Middle frontal gyrus (tissue), 1 donor: ENCODE measurements at regions not wholly inside any gene's neighbourhood (a gene's known extent, or its start where the extent isn't known, plus 50 kb on each side); places are given as distances from the start of the nearest gene placed in this dataset.
"Not testable (repeated sequence)": the region's sequence is repeated elsewhere in the genome, so short reads cannot be mapped to it uniquely, and the experiment has no call there.

Experiments used
- DNase-seq: peaks from one replicate; pipeline ENCODE4 v3.0.0-alpha.2; 2015; ENCODE audit warnings: low spot score; ENCODE audit errors: extremely low spot score

DNA sequence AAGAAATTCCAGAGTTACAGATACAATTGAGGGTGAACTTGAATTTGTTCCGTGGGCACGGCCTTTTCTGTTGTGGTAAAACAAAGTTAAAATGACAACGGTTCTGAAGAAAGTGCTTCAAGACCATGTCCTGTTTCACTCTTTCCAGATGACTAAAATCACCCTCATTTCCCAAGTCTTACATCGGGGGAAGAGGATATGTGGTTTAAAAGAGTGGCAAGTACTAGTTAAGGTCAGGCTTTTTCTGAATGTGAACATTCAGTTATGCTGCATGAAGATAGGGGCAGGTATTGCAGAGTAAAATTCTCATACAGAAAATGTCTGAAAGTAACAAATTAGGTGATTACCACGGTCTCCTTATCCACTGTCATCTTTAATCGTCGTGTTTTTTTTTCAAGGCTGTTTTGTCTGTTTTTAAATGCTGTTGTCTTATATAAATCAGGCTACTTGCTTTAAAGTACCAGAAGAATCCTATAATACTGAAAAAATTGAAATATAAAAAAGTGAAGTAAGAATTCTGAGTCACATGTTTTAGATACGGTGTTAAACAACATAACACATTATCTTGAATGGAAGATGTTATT is 236.6 kb upstream of the PLGLB2 start:
- DNase-seq = not testable (repeated sequence)

DNA sequence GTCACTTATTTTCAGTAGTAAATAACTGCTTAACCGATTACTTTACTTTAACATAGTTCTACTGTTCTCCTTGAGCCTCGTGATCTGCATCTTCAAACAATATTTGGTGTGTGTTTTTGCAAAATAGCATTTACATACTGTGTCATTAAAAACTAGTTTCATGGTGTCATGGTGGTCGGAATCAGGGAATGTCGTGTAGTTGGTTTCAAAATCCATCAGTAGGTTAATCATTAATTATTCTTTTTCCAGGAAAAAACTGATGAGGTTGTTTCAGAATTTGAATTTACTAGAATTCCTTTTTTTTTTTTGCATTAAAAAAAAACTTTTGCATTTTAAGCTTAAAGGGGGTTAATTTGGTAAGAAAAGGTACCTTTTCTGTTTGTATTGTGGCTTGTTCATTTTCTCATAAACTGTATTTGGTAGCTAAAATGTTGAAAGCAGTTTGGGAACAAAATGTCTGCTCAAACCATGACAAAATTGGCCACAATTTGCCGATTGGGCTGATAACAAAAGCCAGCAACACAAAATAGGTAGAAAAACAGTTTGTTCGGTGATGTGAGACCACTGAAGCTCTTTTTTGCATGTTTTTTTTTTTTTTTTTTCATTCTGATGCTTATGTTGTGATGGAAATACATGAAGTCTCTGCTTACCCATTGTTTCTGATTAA is 234.9 kb upstream of the PLGLB2 start:
- not testable (repeated sequence) for DNase-seq

DNA sequence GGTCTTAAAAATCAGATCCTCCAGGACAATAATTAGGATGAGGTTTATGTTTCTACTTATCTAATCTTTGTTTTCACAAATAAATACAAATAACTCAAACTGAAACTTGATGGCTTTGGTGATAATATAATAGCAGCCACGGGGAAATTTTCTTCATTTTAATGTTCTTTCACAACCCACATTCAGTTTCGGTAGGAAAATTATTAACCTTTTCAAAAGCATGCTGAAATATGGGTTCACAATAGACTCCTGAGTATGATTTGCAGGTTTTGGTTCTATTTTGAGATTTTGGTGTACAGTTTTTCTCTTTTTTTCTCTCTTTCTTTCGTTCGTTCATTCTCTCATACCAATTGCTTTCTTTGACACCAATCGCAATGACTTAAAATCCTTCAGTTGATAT is 233.9 kb upstream of the PLGLB2 start:
- not testable (repeated sequence) for DNase-seq

DNA sequence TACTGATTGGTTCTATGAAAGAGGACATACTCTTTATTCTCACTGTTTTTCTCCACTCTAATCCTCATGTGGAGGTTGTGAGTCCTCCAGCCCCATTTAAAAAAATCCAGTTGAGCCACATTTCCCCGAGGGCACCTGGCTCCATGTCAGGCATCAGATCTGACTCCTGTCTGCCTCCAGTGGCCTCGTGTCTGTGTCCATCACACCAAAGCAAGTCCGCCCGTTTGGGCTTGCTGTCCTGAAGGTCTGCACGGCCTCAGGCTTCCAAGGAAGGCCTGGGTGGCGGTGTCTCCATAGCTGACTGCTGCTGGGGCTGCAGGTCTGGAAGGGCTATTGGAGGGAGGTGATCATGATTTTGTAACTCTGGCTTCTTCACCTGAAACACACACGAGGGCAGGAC is 233.4 kb upstream of the PLGLB2 start:
- not testable (repeated sequence) for DNase-seq

DNA sequence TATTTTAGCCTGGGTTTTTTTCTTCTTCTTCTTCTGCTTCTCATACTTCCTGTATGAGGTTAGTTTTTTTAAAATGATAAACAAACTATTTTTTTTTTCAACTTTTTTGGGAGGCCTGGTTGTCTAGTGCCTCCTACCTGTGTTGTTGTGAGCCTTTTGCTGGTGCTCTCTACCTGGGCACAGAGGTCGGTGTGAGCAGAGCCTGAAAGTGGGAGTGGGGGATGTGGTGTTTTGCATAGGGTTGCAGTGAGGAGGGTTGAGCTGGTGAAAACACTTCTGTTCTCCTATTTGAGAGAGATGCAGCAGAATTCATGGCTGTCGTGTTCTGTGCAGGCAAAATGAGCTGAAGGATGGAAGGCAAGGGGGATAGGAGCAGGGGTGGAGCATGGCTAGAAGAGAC is 232.7 kb upstream of the PLGLB2 start:
- DNase-seq = not testable (repeated sequence)

DNA sequence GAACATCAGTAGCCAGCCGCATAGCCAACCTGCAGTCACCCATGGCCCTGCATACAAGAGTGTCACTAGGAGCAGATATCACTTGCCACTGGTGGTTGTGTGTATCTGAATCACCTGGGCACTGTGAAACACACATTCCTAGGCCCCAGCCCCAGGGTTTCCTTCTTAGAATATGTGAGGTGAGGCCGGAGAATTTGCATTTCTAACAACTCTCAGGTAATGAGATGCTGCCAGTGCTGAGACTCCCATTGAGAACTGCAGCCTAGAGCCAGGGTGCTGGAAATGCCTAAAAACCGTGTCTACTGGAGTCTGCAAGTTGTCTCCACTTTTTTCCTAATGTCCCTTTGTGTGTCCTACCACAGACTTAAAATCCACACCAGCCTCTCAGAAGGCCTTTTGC is 232.0 kb upstream of the PLGLB2 start:
- DNase-seq = not testable (repeated sequence)

DNA sequence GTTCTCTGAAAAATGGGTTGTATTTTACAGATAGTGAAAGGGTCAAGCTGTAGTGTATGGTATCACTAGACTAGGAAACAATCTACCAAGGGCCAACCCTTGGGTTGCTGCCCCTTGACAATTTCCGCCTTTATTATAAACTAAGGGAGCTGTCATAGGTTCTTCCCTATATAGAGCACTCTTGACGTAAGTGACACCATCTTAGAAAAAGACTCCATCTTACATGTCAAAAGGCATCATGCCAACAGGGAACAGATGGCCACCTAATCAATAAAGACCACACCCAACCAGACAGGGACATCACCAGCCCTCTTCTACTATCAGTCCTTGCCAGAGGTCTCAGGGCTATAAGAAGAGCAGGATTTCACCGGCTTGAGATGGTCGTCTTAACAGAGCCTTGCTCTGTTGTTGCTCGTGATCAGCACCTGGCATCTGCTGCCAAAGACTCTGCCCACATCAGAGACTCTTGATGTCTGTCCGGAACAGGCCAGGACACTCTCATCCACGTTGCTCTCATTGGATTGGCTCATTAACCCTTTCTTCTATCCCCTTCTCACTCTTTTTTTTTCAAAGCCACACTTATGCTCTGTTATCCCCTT is 231.4 kb upstream of the PLGLB2 start:
- not testable (repeated sequence) for DNase-seq

DNA sequence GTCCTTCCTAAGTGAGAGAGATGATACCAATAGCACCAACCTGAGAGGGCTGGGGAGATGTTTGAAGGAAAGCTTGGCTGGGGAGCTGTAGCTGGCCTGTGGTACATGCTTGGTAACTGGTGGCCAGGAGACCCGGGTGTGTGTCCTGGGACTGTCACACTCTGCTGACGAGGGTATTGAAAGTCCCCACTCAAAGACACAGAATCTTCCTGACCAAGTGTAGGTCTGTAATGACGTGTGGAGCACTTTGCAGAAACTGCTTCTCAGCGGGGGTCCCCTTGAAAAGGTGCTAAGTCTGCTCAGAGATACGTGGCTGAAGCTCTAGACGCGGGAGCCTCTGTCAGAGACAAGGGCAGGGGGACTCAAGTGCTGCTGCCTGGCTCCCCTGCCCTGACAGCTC is 230.4 kb upstream of the PLGLB2 start:
- DNase-seq = not testable (repeated sequence)

DNA sequence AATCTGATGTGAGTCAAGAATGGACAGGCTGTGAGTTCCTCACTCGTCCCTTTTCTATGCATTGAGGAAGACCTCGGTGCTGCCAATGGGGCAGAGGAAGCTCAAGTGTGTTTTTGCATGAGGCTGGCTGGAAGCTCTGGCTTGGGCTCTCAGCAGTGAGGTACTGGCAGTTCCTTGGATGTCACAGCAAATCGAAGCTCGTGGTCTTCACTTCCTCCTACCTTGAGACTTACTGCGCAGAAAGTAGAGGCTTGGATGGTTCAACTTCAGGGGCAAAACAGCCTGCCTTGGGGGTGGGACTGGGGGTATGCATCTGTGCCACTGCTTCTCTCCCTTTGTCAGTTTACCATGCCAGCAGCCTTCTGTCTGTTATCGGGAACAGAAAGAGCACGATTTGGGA is 229.8 kb upstream of the PLGLB2 start:
- DNase-seq = not testable (repeated sequence)

DNA sequence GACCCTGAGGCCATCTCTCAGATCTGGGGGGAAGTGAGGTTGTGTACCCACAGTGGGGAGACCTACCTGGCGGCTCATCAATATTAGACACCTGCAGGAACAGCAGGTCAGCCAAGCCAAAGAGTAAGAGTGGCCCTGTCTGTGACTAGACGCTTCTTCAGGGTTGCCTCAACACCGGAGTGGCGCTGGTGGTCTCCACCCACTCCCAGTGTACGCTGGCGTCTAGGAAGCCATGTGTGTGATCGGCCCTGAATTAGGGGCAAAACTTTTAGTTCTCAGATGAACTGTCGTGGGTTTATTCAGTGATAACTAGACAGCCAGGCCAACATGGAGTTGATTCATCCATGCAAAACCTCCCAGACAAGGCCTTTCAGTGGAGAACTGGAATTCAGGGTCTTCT is 229.3 kb upstream of the PLGLB2 start:
- not testable (repeated sequence) for DNase-seq

DNA sequence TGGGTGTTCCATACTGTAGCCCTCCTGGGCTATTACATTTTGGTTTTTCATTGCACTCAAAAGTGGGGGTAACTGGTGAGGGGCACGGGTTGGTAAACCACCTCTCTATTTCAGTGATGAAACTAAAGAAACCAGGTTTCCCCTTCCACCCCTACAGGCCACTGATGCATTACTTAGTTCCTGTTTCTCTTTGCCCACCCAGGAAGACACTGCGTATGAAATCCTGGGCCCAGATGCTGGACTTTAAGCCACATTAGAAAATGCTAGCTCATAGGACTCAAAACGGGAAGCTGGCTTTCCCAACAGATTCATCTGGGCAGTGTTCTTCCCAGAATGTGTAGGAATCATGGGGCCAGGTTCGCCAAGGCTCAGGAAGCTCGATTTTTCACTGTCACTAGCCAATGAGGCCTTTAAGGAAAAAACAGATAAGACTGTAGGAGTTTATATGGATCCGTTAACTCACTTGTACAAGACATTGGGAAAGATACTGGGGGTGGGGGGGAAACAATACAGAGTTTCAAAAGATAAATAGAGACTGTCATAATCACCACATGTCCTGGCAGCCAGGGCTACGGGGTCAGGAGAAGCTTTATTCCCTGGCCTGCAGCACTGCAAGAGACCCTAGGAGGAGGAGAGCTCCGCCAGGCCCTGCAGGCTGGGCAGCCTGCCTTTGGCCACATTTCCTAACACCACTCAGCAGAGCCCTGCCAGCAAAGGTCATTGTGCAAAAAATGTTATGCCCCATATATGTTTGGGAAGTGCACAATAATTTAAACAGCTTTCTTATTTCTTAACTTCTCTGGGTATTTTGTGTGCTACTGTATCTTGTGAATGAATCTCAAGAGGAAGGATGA is 228.5 kb upstream of the PLGLB2 start:
- not testable (repeated sequence) for DNase-seq

DNA sequence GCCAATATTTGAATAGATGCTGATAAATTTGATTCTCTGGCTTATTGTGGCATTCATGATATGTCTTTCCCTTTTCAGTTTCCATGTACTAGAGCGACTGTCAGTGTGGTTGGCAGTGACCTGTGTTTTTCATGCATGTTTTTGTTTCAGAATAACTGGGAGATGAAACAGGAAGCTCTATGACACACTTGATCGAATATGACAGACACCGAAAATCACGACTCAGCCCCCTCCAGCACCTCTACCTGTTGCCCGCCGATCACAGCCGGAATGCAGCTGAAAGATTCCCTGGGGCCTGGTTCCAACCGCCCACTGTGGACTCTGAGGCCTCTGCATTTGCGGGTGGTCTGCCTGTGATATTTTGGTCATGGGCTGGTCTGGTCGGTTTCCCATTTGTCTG is 226.8 kb upstream of the PLGLB2 start:
- DNase-seq = not testable (repeated sequence)

DNA sequence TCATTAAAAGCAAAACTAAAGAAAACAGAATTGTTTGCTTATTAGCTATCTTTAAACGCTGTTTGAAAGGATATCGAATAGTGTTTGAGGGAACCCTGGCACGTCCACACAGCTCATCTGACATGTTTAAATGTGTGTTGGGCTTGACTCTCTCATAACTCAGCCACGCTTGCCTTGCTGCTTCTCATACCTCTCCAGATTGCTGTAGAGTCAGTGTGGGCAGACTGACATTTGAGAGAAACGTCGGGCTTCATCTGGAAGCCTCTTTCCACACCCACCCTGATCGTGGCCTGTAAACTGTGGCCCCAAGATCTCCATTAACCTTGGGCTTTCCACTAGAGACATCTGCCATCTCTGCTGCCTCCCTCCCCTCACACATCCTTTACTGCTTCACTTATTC is 226.4 kb upstream of the PLGLB2 start:
- DNase-seq = not testable (repeated sequence)

DNA sequence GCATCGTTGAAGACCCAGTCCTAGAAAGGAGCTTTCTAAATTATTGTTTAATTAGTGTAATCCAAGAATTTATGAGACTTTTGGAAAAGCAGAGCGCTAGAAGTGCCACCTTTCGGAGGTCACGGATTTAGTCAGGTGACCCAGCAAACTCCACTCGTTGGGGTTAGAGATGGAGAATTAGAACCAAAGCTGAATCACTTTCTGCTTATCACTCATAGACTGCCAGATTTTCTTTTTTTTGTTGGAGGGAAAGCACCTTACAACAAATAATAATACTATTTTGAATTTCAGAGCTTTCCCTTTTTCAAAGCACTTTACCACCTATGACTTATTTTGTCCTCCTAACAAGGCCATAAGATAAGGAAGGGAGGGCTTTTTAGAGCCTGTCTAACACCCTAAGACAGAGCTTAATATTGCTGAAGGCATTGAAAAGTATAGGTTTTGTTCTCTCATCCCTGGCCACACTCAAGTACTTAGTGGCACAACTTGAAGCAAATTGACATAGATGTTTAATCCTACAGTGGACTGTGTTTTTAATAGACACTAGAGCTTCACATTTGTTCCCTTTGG is 223.2 kb upstream of the PLGLB2 start:
- DNase-seq = not testable (repeated sequence)

DNA sequence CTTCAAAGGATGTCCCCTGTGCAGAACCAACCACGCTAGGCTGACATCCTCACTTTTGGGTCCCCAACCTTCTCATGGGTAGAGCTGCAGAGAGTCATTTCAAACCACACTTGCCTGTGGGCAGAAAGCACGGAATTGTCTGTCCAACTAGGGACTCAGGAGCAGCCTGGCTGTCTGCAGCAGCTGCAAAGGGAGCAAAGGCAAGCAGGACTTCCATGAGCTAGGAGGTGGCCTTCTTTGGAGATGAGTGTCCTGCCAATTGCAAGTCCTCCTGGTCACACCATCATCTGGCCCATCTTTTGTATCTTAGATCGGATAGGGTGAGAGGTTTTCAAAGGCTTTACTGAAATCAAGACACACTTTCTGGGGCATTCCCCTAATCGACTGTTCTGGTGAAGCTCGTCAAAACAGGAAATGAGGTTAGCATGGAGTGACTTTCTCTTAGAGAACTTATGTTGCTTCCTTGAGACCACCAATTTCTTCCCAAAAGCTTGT is 222.3 kb upstream of the PLGLB2 start:
- DNase-seq = not testable (repeated sequence)

DNA sequence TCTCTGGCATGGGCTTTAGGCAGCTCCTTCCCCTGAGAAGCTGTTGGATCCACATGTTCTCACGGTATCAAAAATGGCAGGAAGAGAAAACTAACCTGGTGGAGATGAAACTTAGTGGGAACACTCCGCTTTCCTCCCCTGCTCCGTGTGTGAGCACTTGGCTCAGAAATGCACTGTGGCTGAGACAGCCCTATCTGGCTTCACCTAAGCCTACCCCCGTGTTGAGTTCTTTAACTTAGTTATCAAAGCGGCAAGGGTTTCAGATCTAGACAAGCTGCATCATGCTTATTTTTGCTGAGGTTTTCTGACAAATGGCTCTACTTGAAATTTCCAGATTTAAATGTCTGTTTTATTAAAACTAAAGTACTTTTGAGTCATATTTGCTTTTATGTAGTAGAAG is 221.6 kb upstream of the PLGLB2 start:
- DNase-seq = not testable (repeated sequence)

DNA sequence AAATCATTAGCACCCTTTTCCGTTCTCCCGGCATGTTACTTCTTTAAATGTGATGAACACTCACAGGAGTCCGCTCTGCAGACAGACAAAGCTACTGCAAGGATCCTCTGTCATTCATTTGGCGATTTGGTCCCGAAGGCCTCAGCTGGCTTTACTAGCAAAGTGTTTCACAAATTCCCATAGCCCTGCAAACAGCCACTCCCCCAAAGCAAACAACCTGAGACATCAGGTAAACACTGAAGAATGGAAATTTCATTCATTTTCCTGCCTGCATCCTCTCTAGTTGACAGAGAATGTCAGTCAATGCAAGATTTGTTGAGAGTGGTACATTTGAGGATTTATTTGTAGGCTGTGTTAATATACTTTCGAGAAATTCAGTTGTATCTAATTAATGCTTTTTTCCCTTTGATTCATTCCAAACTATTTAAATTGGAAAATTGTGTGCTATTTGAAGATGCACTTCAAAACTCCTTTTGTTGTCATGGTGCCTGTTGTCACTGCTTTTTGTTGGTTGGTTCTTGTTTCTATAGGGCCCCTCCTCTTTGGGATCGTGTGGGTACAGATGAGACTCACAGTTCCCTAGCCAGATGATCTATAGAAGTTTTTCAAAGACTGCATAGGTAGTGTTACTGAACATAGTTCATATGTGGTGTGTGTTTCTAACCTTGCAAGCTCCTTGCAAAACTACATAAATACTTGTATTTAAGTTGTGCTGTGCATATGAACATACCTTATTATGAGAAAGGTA is 215.7 kb upstream of the PLGLB2 start:
- not testable (repeated sequence) for DNase-seq

DNA sequence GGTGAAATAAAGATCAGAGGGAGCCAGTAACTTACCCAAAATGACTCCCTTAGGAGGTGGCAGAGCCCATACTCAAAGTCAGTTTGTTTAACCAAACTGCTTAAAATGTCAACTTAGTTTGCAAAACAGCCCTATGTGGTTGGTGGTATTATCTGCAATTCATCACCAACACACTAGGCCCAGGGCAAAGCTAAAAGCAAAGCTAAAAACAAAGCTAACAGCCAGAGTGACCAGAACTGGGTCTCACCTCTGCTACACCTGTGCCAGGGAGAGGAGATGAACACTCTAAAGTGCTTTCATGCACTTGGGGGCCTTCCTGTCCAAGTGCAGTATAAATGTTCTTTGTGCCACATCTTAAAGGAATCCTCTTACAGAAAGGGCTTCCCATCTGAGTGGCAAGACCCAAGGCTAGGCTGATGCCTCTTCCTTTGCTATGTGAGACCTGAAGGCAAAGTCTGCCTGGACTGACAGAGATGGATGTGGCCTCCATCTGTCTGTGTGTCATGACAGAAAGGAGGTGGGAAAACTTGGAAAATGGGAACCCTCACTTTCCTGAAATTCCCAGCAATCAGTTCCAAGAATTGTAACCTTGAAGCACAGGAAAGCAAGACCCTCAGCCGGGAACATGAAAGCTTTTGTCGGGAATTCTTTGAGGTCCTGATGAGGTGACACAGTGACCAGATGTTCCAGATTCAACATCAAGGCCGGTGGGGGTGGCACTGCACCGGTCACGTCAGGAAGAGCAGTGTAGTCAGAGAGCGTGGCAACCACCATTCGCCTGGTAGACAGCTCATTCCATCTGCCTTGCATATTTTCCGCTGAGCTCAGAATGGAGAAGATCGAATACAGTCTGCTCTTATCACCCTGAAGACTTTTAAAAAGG is 214.3 kb upstream of the PLGLB2 start:
- DNase-seq = not testable (repeated sequence)

DNA sequence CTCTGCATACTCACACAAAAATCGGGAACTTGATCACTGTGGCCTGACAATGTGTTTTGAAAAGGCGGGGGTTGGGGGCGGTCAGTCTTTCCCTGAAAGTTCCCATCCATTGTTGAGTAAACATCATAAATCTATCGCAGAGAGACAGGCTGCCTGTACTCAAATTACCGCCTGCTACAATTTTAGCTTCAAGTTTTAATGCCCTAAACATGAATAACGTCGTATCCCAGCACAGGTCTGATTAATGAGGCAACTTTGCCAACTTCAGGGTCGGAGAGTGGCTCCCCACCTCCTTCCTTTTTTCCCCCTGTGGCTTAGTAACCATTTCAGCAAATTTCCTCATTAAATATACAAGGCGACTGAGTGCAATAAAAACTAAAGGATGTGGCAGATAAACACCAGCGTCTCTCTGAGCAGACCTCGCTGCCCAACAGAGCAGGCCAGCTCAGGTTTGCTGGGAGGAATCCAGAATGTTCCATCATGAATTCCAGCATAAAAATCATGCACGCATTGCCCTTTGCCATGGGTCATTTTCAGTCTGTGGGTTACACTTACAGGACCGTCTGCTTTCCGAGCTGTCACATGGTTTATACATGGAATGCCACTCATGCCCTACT is 213.5 kb upstream of the PLGLB2 start:
- not testable (repeated sequence) for DNase-seq
